HG03066 (cell line): ENCODE measurements at regions not wholly inside any gene's neighbourhood (a gene's known extent, or its start where the extent isn't known, plus 50 kb on each side); places are given as distances from the start of the nearest gene placed in this dataset.
"Not testable (repeated sequence)": the region's sequence is repeated elsewhere in the genome, so short reads cannot be mapped to it uniquely, and the experiment has no call there.

Source experiments
- ATAC-seq: cut with Tn5 transposase; IDR thresholded peaks from one replicate; pipeline ENCODE4 v1.9.1; 2021; ENCODE audit warnings: low read depth; ENCODE audit not compliant: unreplicated experiment

DNA sequence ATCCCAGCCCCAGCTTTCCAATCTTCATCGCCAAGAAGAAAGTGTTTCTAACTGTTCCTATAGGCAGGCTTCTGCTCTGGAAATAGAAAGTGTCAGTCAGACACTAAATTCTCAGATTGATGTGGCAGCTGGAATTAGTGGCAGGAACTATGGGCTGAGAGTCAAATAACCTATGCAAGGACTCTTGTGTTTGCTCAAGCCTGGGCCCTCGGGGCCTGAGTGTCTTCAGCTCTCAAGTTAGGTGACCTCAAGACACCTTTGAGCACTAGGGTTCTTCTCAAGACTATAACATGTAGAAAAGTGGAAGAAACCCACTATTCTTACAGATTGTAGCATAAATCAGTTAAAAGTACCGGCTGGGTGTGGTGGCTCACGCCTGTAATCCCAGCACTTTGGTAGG lies 694.5 kb downstream of the RNF144A start:
- ATAC-seq, result no peak

DNA sequence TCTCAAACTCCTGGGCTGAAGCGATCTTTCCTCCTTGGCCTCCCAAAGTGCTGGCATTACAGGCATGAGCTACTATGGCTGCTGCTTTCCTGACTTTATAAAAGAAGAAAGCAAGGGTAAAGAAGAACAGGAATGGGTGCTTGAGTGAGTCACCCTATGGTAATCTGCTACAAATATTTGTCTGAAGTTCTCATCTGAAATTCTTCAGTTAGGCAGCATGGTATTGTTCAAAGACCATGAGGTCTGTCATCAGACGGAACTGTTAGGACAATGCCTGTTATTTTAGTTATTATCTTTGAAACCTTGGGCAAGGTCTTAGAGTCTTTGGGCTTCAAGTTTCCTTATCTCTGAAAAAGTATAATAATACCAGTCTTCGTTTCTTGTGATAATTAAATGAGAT lies 695.8 kb downstream of the RNF144A start:
- ATAC-seq, result no peak

DNA sequence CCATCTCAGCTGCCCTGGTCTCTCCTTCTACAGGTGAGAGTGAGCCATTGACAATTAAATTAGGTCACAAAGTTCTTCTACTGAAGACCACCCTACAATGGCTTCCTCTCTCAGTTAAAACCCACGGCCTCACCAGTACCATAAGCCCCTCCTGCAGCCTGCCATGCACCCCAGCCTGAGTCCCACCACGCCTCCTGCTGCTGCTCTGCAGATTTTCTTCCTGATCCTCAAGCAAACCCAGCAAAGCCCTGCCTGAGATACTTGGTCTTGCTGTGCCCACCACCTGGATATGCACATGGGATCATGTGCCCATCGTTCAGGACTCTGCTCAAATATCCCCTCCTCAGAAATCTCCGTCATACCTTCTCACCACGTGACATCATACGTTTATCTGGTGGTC lies 696.6 kb downstream of the RNF144A start:
- no peak for ATAC-seq

DNA sequence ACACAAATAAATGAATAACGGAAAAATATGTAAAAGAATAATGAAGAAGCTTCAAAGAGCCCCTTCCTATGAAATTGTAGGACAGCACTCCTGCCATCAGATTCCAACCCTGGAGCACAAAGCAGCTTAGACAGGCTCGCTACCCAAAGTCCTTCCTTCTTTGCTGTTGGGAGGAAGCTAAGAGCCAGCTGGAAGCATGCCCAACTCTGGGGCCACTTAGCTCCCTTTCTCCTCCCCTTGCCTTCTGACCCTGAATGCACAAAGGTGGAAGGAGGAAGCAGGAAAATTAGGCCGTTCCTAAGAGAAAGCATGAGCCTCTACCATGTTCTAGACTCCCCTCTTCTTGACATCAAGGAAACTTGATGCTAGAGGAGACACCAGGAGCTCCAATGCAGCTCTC lies 700.8 kb downstream of the RNF144A start:
- no peak for ATAC-seq

DNA sequence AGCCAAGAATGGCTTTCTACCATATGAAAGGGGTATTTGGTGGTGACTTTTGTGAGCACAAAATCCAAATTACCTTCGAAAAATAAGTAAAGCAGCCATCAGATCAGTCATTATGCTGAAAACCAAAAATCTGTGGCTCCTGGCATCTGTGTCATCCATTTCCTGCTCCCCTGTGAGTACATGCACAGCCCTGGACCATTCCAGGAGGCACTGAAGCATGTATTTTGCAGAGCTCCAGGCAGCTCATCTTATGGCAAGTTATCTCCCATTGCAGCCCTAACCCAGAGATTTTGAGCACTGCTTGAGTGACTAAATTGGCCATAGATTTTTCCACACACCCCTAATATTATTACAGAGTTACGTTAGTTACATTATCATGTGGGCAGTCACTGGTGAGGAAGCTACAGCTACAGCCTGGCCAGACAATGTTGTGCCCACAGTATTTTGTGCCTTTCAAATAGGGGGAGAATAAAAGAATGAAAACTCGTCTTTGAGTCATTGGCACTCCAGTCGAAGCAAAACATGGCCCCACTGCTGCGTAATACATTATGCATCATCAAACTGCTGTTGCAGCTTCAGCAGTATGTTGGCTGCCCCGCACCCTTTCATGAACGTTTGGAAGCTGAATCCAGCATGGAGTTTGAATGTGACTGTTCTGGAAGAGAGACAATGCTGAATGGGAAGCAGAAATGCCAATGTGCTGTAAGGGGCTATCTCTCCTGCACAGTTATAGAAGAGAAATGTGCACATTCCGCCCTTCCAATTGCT lies 702.2 kb downstream of the RNF144A start:
- ATAC-seq, result no peak

DNA sequence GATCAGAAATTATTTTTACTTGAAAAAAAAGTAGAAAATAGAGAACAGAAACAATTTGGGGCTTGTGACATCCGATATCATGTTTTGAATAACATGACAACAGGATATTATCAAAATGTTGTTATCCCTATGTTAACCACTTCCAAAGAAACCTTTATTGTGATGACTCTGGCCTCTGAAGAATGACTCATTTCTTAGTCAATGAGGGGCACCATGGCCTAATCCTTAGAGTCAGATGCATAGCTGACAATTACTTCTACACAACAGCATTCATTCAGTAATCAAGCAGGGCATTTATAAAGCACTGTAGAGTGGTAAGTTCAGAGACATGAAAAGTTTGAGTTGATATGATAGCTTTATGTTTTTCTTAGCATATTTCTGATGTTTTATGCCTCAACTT lies 703.0 kb downstream of the RNF144A start:
- no peak for ATAC-seq

DNA sequence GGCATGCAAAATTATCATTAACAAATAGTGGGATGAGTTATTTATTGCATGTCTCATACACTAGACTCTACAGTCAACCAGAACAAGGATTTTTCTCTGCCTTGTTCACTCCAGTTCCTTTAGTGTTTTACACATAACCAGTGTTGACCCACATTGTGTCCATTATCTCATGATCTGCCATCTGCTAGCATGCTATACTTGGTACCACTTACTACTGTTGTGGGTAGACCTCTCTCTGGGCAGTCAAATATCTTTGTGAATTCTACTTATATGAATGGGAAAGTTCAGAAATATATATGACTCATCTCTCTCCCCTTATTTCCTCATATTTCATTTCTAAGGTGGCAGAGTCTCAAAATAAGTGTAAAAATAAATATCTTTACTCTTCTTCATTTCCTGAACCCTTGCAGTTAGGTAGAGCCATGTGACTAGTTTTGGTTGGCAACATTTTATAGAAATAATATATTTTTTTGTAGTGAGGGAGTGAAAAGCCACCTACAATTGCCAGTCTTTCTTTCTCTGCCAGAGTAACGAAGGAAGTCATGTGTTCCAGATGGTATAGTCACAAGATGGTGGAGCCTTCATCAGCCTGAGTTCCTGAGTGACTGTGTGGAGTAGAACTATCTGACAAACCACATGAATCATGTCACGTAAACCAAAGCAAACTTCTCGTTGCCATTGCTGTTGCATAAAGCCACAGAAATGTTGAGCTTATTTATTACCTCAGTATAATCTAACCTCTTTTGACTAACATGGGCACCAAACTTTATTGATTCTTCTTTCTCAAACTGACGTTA lies 704.0 kb downstream of the RNF144A start:
- no peak for ATAC-seq

DNA sequence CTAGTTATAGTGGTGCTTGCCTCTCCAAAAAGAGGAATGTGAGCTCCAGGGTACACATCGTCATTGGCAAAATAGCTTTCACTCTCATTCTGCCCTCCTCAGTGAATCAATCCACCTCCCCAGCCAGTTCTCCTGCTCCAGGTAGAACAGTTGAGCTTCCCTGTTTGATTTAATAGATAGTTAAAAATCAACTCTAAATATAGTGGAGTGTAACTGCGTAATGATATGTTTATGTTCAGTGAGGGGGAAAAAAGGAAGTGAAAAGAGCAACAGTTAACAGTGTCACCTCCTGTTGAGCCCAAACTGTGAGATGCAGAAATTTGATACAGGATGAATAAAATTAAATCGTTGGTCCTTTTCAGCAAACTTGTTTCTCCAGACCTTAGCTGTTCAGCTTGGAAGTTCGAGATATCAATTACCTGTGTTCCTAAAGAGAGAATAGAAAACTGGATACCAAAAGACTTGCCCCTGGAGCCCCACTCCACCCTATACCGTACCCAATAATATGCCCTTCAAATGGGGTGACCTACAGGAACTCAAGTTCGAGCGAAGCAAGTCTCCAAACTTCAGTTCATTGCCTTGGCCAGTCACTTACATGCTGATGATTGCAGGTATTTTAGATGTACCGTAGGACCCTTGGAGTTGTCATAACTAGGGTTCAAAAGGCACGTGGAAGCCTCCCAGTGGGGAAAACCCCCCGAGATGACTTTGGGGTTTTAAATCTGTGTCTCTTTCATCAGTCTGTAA lies 708.4 kb downstream of the RNF144A start:
- peak; percentile 82 for ATAC-seq

DNA sequence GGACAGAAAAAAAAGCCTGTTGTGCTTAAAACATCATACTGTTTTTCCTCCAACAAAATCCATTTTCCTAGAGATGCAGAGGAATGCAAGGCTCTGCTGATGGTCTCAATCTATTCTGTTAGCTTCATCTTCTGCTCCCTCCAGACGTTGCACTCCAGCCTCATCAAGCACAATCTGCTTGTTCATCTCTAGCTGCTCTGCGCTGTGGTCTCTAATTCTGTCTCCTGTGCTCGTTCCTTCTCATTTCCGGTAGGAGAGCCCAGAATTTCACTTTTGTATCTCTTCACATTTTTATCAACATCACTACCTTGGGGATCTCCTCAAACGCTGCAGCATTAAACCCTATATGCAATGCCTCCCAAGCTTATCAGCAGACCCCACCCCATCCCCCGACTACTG lies 708.9 kb downstream of the RNF144A start:
- no peak for ATAC-seq

DNA sequence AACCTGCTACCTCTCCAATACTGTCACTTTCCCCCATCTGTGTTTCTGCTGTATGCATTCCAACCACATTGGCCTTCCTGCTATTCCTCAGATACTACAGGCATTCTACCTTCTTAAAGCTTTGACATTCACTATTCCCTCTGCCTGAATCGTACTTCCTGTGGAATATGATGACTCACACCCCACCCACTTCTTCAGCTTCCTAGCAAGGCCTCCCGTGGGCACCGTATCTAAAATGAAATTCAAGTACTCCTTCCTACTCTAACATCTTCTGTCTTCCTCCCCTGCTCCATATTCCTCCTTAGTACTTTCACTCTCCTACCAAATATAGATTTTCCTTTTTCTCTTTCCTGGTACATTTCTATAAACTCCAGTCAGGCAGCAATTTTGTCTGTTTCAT lies 710.4 kb downstream of the RNF144A start:
- ATAC-seq, result no peak

DNA sequence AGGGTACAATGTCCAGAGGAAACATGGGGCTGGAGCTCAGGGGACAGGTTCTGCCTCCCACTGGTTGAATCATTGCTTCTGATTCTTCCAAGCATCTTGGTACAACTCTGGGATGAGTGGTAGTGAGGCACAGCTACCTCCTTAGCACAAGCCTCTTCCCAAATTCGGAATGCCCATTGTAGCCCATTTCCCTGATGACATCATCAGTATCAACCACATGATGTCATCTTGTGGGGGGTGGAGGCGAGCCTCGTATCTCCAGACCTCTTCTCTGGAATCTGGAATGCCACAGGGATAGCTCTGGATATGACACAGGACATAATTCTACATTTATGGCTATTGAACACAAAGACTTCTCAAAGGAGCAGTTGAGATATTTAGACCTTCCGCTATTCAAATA lies 715.2 kb downstream of the RNF144A start:
- no peak for ATAC-seq

DNA sequence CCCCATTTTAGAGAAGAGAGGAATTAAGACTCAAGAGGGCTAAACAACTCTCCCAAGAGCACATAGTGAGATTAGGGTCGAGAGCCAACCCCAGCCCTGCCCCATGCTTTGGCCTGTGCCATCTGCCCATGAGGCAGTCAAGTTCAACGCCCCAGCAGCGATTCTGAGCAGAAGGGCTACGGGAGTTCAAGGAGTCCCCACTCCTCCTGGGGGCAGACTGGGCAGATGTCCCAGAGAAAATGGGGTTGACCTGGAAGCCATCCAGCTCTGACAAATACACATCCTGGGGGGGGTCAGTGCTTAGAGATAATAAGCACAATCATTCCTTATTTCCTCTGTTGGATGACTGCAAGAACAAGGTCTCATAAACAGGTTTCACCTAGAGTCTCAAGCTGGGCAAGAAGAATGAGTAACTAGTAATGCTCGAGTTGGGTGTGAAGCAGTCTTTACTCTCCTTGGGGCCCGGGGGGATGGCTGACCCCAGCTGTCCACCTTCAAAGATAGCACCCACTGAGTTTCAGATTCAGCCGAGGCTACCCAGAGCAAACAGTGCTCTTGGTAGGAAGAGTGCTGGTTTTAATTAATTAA lies 716.4 kb downstream of the RNF144A start:
- ATAC-seq, result no peak

DNA sequence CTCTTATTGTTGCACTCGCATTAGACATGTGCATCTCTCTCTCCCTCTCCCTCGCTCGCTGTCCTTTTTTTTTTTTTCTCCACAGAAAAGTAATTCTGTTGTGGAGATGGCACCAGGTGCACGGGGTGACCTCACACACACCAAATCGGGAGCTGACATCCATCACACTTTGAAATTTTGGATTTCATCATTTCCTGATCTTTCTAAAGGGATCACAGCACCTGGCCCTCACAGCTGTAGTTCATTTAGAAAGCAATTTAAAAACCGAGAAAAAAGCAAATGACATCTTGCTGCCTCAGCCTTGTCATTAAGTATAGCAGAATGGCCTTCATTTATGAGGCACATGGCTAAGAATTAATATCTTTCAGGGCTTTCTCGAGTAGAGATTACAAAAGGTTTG lies 717.2 kb downstream of the RNF144A start:
- no peak for ATAC-seq

DNA sequence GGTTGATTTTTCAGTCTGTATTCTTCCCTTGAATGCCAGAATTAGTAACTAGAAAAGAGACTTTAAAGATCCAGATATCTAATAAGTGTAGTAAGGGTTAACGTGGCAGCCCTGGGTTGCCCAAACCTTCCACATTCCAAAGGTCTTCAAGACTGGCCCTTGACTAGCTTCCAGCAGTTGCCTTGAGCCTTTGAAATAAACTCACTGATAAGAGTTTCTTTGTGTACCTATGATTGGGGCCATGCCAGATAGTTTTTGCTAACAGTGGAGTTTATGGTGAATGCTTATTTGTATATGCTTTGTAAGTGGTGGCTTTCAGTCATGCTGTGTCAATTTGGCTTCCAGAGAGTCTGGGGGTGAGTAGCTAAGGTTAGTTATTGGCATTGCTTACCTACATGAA lies 722.3 kb downstream of the RNF144A start:
- ATAC-seq, result no peak

DNA sequence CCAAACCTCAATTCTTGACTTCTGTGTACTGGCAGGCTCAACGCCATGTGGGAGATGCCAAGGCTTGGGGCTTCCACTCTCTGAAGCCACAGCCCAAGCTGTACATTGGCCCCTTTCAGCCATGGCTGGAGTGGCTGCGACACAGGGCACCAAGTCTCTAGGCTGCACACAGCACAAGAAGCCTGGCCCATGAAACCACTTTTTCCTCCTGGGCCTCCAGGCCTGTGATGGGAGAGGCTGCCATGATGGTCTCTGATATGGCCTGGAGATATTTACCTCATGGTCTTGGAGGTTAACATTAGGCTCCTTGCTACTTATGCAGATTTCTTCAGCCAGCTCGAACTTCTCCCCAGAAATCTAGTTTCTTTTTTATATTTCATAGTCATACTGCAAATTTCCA lies 724.1 kb downstream of the RNF144A start:
- ATAC-seq, result not testable (repeated sequence)

DNA sequence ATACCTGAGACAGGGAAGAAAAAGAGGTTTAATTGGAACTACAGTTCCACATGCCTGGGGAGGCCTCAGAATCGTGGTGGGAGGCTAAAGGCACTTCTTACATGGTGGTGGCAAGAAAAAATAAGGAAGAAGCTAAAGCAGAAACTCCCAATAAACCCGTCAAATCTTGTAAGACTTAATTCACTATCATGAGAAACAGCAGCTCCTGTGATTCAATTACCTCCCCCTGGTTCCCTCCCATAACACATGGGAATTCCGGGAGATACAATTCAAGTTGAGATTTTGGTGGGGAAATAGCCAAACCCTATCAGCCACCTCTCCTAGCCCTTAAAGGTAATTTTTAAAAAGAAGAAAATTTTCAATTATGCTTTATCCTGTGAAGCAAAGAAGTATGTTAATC lies 728.8 kb downstream of the RNF144A start:
- no peak for ATAC-seq

DNA sequence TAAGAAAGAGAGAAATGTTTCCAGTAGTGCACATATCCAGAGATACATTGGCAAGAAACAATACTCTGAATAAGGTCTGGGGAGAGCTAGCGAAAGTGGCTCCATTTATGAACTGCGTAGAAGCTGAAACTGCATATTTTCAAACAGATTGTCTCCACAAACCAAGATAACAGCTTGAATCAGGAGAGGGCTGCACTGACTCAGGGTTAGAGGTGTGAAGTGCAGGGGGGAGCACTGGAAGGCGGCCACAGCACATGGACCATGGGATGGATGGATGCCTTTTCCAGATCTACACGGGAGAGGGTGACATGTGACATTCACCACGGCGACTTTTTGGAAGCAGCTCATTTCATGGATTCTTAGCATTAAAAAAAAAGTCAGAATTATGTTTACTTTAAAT lies 729.4 kb downstream of the RNF144A start:
- ATAC-seq, result no peak

DNA sequence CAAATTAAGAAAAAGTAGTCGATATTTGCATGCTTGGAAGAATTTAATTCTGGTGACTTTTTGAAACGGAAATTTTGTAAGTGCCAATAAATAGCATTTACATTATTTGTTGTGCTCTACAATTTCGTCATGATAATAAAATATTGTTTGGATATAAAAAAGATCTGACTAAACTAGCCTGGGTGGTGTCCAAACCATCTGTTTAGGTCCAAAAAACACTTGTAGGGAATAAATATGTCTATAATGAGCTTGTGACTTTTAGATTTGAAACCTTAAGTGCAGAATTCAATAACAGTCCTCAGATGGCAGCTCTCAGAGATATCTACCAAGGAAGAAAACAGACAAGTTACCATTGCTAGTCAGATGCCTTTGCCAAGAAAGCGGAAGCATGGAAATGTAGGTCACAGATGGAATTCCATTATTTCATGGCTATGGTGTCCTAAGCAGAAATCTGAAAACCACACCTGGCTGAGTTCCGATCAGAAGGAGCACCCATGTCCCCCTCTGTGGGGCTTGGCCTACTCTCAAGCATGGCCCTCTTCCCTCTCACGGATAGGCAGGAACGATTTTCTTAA lies 731.1 kb downstream of the RNF144A start:
- no peak for ATAC-seq

DNA sequence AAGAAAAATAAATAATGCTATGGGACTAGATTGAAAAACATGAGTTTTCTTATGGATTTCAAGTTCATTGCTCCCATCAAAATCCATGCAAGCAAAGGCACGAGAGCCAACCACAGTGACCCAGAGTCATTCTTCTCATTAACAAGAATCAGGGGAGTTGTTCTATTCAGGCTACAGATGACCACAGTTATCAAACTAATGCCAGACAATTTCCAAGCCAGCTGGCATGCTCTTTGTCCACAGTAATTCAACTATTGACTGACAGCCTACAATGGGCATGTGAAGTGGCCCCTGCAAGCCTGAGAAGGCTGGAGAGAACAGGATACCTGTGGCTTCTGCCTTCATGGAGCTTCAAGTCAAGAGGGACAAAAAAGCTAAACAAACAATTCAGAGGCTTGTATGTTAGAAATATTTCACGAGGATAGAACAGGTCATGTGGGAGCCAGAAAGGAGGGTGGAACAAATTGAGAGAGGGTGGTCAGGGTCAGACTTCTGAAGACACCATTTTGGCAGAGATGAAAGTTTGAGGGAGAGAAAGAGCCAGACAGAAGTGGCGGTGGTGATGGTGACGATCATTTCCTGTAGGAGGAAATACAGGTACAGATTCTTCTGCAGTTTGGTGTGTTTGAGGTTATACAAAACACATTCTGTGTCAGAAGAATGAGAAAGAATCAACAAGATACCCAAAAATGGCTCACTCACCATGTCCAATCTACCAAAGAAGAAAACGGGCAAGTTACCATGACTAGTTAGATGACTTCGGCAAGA lies 732.4 kb downstream of the RNF144A start:
- no peak for ATAC-seq

DNA sequence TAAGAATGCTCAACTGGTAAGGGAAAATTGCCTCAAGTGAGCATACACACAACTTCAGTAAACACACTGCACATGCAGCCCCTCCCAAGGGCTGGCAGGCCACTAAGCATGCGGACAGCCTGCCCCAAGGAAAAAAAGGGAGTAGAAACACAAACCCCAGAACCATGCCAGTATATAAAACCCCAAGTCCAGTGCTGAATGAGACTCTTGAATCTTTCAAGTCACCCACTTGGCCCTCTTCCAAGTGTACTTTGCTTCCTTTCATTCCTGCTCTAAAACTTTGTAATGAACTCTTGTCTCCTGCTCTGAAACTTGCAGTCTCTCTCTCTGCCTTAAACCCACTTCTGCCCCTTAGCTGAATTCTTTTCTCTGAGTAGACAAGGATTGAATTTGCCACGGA lies 736.4 kb downstream of the RNF144A start:
- no peak for ATAC-seq
